GM21423 (cell line): ENCODE measurements at regions not wholly inside any gene's neighbourhood (a gene's known extent, or its start where the extent isn't known, plus 50 kb on each side); places are given as distances from the start of the nearest gene placed in this dataset.
"Not testable (repeated sequence)": the region's sequence is repeated elsewhere in the genome, so short reads cannot be mapped to it uniquely, and the experiment has no call there.

Experiments
- ATAC-seq: cut with Tn5 transposase; IDR thresholded peaks from one replicate; pipeline ENCODE4 v1.9.1; 2021; ENCODE audit warnings: mild to moderate bottlenecking, moderate library complexity; ENCODE audit not compliant: unreplicated experiment

- ATAC-seq: no peak
Measured at GRCh38 chr3:124303305-124303910, 311.5 kb upstream of the ROPN1 start.

DNA sequence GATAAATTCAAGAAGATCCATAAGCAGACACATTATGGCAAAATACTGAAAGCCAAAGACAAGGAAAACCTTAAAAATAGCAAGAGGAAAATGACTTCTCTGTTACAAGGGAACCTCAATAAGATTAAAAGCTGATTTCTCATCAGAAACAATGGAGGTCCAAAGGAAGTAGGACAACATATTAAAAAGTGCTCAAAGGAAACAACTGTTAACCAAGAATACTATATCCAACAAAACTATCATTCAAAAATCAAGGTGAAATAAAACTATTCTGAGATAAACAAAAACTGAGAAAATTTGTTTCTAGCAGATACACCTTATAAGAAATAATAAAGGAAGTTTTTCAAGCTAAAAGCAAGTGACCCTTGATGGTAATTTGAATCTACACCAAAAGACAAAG lies 314.7 kb upstream of the ROPN1 start:
- ATAC-seq: no peak

- ATAC-seq: no peak
Measured at GRCh38 chr3:124313621-124314020, 321.7 kb upstream of the ROPN1 start.

DNA sequence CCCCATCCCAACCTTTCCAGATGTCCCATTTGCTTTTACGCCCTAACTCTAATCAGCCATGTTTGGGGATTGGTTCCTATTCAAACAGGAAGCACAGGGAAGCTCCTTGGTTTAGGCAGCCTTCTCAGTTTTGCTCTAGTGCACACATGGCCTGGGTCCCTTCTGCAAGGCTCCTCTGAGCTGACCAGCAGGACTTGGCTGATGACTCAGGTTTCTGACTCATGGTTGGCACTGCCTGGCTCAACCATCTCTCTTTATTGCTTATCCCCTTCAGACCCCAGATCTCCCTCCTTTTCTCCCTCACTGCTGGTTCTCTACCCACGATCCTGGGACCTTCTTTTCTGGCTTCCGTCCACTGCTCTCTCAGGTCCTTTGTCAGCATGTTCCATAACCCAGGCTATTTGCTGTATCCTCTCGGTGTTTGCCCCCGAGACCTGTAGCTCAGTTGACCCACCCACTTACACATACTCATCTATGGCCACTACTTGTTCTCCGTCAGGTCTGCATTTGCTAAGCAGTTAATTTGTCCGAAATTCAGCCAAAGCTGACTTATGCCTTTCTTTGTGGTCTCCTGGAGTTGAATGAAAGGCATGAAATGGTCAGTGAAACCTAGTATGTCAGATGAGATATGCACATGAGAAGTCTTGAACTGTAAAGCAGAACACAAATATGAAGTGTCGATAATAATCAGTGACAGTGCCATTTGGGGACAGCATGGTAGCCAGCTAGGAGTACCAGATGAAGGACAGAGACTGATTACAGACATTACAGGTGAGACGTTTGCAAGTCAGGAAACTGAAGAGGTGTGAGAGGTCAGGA lies 323.5 kb upstream of the ROPN1 start:
- ATAC-seq: no peak

- no peak for ATAC-seq
Measured at GRCh38 chr3:124316034-124316287, 324.0 kb upstream of the ROPN1 start.

- ATAC-seq: no peak
Measured at GRCh38 chr3:124318014-124318413, 326.1 kb upstream of the ROPN1 start.

DNA sequence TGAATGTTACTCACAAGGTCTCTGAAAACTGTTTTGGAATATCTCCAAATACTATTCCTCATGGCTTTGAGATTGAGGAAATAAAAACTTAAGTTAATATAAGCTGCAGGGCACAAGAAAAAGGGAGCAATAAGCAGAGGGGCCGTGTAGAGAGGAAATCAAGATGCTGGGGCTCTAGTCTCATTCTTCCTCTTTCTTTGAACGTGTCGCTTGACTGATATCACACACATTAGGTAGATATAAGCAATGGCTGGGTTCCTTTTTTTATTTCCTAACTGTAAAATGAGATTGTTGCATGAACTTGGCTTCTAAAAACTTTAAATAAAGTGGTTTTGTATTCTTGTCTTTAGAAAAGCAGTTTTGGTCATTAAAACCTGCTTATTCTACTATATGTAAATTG lies 326.7 kb upstream of the ROPN1 start:
- no peak for ATAC-seq

DNA sequence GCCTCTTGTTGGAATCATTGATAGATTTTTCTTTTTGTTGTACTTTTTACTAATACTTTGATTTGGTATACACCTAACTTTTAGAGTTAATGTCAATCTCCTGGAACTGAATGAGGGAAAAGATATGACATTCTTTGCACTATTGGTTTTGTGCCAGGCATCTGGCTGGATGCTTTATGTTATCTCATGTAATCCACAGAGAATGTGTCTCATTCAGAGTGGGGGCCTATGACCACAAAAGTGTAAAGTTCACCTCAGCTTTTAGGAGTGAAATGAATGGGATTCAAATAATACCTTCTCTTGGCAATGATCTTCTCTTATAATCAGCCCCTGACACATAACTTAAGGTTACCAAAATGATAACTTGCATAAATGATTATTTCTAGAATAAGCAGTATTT lies 329.1 kb upstream of the ROPN1 start:
- ATAC-seq: no peak

DNA sequence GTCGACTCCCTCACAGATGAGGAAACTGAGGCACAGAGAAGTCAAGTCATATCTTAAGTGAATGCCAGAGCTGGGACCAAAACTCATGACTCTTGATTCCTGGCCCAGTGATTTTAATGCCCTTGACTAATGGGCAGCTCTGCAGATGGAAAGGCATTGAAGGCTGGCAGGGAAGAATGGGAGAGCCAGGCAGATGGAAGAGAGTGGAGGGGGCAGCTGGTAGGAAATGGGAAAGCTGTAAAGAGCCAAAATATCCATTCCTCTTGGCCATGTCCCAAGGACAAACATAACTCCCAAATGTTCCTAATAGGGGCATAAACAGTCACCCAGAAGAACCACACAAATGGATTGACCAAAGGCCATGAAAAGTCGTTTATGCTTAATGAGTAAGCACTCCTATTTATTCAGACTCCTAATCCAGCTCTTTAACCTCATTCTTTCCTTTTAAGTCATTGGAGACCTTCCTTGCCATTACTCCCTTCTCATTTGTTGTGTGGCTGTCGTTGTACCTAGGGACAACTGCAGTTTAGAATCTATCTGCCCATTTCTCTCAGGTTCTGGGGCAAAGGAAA lies 330.5 kb upstream of the ROPN1 start:
- no peak for ATAC-seq

- ATAC-seq: no peak
Measured at GRCh38 chr3:124322966-124323365, 331.0 kb upstream of the ROPN1 start.

- no peak for ATAC-seq
Measured at GRCh38 chr3:124325248-124325647, 333.3 kb upstream of the ROPN1 start.

DNA sequence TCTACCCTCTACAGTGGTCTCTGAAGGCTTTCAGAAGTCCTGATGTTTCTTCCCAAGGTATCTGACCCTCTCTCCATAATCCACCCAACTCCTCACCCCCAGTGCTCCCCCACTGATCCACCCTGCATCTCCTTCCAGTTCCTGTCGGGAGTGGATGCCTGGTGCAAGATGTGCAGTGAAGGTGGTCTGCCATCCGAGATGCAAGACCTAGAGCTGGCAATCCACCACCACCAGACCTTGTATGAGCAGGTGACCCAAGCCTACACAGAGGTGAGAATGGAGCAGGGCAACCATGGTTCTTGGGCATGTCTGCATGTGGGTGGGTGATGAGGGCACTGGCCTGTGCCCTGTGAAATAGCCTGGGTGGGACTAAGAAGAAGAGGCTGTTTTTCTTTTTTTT lies 337.8 kb upstream of the ROPN1 start:
- no peak for ATAC-seq

- no peak for ATAC-seq
Measured at GRCh38 chr3:124333931-124334640, 342.2 kb upstream of the ROPN1 start.

- no peak for ATAC-seq
Measured at GRCh38 chr3:124336067-124336656, 344.2 kb upstream of the ROPN1 start.

DNA sequence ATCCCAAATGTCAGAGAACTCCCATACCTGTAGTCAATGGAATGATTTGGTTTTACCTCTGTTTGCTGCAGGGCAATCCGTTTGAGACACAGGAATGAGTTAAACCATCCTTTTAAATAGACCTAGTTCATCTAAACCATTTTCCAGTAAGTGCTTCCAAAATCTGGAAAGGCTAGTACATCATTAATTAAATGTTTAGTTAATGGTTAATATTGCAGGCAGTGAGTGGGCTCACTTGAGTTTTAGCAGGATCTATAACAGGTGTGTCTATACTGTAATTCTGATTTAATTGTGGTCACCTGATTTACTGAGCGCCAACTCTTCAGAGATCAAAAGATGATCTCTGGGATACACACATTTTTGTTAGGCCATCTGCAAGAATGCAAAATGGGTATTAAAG lies 353.9 kb upstream of the ROPN1 start:
- ATAC-seq: no peak

- no peak for ATAC-seq
Measured at GRCh38 chr3:124346487-124346886, 354.6 kb upstream of the ROPN1 start.

DNA sequence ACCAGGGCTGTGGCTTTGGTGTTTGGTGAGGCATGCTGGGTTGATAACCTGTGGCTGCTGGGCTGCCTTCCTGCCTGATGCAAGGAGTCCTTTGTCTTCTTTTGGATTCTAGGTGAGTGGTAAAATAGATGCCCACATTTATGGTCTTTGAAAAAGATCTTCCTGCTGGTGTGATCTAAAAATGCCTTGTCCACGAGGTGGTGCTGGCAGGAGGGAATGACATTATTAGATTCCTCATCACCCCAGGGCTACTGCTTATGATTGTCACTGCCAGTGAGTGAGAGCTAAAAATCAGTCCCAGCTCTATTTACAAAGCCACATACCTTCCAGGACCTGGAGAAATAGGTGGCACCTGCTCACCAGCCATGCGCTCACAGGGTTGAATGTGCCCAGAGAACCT lies 355.5 kb upstream of the ROPN1 start:
- ATAC-seq: no peak

GRCh38 chr3:124348555-124348954 lies 356.6 kb upstream of the ROPN1 start:
- not testable (repeated sequence) for ATAC-seq

DNA sequence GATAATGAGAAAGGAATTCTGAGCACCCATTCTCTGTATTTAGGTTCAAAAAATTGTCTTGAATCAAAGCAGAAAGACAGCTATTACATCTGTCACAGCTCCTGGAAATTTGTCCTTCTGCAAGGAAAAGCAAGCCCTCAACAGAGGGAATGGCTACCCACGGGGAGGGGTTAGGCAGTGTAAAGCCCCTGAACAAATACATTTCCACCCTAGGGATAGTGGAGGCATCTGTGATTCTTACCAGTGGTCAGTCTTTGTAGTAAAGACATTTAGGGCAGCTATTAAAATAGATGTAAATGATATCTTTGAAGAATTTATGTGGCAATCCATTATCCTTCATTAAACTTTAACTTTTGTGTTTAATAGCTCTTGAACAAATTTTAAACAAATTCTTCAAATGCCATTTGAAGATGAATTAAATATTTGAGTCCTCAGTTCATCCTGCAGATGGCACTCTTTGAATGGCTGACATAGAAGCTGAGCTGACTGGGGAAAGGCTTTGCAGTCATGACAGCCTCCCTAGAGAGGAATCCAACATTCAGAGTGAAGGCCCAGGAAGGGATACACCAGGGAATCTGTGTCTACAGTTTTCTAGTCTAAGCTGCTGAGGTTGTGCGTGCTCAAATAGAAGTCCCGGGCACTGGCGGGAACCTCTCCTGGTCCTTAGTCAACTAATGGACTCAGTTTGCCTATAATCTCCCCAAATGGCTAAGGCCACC lies 359.7 kb upstream of the ROPN1 start:
- ATAC-seq: no peak

DNA sequence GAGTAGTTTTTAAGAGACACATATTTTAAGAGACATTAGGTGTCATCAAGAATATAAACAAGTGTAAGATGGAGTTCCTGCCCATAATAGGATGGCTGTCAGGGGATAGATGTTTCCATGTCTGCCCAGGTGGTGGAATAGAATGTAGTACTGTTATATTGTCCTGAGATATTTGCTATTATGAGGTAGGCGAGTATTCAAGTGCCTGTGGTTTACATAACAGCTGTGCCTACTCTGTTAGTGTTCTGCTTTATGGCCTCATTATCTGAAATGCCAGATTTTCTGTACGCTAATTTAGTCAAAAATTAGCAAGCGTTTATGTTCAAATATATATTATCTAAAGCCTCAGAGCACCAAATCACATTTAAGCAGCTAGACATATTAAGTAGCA lies 360.2 kb upstream of the ROPN1 start:
- no peak for ATAC-seq

DNA sequence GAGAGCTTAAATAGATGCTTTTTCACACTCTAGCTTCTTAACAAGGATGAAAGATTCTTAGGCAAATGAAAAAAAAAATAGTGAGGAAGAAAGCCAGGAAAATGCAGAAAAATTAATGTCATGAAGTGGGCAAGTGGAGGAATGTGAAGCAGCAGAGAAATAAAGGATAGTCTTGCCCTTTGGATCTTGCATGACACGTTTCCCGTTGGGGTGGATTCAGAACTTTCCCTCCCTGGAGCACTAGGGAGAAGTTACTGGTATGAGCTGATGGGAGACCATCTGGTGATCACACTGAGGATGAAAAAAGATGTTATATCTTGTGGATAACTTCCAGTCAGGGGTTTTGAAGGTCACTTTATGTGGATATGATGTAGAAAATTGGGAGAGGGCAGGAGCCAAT lies 361.8 kb upstream of the ROPN1 start:
- ATAC-seq: no peak
